ENCODE measurements at regions not wholly inside any gene's neighbourhood (a gene's known extent, or its start where the extent isn't known, plus 50 kb on each side); places are given as distances from the start of the nearest gene placed in this dataset.

GRCh38 chr10:1933215-1933614, 195.9 kb upstream of the ADARB2 start:
- no peak for TF ChIP-seq POLR2AphosphoS5 (IDR thresholded peaks at IDR 0.05; ENCODE audit: low read depth, low read length)
- no peak for TF ChIP-seq POLR2A (IDR thresholded peaks at IDR 0.05; ENCODE audit: low read depth, low read length)
- TF ChIP-seq TAF1 (IDR thresholded peaks at IDR 0.05; ENCODE audit: borderline replicate concordance, low read depth, low read length), result no peak

Data from GM12892 (cell line).